Left renal pelvis (tissue), 4 donors: ENCODE measurements at regions not wholly inside any gene's neighbourhood (a gene's known extent, or its start where the extent isn't known, plus 50 kb on each side); places are given as distances from the start of the nearest gene placed in this dataset.

Experiments used
- DNase-seq, 4 donors: peaks; one replicate each; pipeline ENCODE4 v3.0.0-alpha.2; 2013; ENCODE audit warnings: low read depth in 4 of 4, low spot score in 3 of 4

DNA sequence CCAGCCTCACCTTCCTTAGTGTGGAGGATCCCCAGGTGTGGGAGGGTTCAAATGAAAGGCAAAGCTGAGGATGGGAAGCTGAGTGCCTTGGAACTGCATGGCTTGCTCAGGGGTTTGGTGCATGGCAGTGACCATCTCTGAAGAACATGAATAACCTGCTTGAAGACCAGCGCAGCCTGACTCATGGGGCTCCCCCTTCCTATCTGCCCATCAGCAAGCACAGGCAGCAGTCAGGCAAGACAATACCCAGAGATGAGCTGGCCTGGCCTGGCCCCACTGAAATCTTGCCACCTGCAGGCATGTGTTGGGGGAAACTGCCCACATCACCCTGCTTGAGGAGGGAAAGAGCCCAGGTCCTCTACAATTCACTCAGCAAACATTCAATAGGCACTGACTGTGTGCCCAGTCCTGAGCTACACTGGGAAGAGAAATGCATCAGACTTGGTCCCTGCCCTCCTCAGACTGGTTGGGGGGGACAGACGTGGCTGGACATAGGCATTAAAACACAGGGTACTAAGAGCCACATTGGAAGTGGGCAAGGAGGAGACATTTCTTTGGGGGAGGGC is 105.0 kb upstream of the ALDH1B1 start:
- DNase-seq: no peak

GRCh38 chr9:38286766-38287165 is 105.7 kb upstream of the ALDH1B1 start:
- no peak for DNase-seq

- DNase-seq: no peak
Observed at GRCh38 chr9:38286357-38286756, 106.1 kb upstream of the ALDH1B1 start.

DNA sequence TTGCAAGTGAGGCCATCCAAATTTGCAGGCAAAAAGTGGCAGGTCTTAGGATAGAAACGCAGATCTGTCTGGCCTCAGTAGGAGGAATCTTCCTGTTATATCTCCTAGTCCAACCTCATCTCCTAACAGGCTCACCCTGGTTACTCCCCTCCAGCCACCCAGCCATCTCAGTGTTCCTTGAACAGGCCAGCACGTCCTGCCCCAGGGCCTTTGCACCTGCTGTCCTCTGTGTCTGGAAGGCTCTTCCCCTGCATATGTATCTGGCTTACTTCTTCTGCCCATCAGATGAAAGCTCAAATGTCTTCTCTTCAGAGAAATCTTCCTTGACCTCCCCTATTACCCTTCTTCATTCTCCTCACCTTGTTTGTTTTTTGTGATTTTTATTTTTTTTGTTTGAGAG is 107.3 kb upstream of the ALDH1B1 start:
- no peak for DNase-seq

DNA sequence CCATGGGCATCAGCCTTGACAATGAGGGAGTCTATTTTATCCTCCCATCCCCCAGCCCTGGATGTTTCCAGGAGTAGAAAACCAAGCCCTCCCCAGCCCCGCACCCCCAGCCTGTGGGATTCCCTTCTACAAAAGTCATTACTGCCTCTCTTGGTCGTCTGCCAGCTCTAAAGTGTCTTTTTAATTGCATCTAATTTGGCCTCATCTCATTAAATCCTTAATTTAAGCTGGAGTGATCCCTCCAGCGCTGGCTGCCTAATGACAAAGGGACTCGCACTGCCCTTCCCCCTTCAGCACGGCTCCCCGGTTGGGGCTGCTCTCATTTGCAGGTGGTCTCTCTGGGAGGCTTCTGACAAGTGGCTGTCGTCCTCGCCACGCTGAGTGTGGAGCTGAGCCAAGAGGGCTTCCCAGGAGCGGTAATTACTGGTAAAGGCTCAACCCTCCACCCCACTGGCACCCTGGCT is 107.9 kb upstream of the ALDH1B1 start:
- DNase-seq: no peak

DNA sequence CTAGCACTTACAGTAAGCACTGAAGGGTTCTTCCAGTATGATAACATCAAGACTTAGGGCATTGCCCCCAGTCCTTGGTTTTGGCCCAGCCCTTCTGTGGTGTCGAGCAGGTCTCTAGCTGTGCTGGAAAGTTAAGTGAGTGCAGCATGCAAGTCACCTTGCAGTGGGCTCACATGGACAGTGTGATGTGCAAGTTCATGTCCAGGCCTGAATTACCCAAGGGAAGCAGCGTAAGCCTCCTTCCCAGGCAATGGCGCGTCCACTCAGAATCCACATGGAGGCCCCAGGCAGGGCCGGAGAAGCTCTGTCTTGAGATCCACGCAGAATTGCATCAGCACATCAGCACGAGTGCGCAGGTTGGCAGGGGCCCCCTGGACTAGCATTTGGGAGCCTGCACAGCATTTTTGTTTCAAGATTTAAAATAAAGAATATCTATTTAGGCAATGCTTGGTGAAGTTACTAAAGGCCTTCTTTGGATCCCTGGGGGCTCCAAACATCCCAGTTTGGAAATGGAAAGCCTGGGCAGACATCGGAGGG is 108.4 kb upstream of the ALDH1B1 start:
- DNase-seq: no peak

DNA sequence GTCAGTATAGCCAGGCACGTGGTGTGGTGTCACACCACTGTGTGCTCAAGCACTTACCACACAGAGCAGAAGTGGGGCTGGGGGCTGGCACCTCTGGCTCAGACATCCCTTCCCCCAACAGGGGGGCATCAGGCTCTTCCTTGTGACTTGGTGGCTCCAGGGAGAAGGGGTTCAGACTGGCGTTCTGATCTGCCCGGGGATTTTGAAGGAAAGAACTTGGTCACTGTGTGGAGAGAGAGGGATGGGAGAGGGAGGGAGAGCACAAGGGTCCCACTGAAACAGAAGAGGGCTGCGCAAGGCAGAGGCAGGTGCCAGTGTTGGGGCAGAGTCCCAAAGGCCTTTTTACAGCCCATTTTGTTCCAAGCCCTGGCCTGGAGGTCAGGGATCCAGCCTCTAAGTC is 109.7 kb upstream of the ALDH1B1 start:
- no peak for DNase-seq

DNA sequence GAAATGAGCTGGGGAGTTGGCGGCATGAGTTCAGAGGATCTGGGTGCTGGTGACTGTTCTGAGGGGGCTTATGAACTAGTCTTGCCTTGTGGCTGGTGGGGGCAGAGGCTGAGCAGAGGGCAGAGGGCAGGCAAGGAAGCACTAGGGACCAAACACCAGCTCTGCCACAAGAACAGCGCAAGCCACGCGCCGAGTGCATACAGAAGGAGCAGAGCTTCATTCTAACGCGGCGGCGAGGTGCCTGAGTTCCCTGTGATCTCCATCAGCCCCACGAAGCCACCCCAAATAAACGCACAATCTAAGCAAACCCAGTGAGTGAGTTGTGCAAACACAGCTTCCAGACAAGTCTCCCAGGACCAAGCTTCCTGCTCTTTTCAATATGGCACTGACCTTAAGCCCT is 110.6 kb upstream of the ALDH1B1 start:
- no peak for DNase-seq

DNA sequence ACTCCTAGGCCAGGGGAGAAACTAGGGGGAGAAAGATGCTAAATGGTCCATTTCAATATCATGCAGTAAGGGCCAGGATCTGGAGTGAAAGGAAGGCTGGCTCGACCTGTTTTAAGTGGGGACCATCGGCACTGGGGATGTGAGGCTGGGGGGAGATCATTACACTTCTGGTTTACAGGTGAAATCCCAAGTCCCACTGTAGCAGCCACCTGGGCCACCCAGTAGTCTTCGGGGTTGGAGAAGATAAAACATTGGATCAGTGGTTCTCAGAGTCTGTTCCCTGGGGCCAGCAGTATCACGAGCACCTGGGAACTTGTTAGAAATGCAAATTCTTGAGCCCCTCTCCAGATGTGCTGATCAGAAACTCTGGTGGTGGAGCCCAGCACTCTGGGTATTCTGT is 111.3 kb upstream of the ALDH1B1 start:
- DNase-seq: no peak

DNA sequence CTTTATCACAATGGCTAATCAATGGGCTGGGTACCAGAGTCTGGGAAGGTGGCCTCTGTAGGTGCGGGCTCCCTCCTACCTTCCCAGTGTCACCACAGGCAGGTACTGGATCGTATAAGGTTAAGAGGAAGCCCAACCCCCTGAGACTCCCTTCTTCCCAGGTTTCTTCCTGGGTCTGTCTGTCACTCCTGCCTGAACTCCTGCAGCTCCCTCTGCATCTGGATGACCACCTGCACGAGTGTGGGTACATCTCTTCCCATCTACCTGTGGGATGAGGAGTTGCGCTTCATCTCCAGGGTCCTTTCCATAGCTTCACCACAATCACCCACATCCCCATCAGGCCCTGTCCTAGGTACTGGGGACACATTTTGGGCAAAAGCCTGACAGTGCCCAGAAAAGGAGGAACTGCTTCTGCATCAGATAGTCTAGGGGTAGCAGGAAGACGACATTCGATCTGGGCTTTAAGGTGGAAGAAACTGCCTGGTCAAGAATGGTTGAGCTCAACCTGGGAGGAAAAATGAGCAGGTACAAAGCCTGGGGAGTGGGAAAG is 112.2 kb upstream of the ALDH1B1 start:
- DNase-seq: no peak

DNA sequence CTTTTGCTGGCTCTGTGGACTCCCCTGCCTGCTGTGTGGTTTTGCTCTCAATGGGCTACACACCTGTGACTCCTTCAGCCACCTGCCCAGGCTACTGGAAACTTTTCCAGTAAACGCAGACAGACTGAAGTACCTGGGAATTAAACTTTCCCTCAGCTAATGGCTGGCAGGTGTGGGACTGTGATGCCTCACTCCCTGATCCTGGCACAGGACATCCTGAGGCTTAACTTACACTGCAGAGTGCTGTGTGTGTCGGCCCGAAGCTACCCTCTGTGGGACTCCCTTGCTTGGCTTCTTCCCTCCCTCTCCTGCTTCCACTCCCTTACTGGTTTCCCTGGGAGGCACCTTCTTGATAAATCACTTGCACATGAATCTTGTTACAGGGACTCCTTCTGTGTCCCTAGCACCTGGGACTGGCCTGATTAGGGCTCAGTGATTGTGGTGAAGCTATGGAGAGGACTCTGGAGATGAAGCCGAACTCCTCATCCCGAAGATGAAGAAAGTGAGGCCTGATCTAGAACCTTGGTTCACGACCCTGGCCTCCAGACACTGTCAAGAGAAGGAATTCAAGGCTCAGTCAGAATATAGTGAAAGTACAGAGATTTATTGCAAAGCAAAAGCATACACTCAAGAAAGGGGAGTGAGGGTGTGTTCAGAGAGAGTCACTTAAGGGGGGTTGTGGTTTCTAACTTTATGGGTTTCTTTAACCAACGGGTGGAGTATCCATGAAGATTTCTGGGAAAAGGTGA is 113.4 kb upstream of the ALDH1B1 start:
- DNase-seq: no peak

DNA sequence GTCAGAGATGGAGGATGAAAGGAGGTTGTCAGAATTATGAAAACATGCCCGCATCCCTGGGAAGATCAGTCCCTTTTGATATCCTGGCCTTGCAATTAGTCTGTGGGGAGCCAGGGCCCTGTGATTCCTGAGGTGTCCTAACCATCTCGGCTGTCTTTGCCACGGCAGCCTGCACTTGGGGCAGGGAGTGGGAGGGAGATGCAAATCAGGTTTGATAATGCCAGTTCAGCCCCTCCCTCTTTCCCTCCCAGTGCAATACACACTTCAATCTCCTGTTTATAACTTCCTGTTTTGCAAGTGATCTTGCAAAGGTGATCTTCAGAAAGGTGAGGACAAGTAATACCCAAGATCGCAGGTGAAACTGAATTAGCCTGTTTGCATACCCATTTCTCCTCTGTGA is 114.0 kb upstream of the ALDH1B1 start:
- DNase-seq: no peak

DNA sequence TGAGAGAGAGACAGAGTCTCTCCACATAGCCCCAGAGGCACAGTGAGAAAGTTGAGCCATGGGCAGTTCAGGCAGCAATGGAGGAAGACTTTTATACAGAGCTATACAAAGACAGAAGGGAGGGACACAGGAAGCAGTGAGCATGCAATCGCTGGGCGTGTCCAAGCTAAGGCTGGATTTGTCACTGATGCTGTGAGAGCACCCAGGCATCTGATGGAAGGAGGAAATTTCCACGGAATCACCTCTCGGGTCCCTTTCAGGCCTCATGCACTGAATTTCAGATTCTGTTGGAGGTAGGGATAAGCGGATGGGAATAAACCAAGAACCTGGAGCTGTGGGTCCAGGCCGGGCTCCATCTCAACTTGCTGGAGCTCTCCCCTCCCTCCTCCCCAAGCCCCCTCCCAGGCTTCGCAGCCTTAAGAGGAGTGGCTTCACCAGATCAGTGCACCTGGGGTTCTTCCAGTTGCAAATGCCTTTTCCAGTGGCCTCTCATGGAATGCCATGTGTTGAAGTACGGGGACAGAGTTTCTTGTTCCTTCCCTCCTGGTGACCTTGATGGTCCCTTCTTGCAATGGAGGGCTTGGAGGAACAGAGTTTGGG is 114.8 kb upstream of the ALDH1B1 start:
- no peak for DNase-seq

DNA sequence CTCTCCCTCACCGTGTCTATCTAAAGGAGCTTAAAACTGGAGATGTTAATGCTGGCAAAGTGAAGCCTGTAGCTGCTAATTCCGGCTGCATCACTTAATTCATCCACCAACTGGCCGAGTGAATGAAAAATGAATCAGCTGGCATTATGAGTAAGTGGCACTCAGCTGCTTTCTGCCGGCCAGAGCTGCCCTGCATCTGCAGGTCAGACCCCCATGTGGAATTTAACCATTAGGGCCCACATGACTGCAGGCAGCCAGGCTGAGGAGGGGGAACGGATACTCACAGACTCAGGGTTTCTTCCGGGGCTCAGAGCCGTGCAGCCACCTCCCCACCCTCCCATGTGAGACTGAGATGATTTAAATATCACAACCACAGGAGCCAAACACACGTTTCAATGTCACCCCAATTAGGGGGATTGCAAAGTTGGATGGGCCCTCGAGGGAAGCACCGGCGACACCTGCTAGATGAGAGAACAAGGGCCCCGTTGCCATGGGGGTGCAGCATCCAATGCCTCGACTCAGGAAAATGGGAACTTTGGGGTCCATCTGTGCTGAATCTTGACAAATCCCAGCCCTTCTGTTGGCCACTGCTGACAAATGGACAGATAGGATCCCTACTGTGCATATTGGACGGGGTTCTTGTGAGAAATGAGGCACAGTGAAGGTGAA is 115.6 kb upstream of the ALDH1B1 start:
- DNase-seq: no peak

DNA sequence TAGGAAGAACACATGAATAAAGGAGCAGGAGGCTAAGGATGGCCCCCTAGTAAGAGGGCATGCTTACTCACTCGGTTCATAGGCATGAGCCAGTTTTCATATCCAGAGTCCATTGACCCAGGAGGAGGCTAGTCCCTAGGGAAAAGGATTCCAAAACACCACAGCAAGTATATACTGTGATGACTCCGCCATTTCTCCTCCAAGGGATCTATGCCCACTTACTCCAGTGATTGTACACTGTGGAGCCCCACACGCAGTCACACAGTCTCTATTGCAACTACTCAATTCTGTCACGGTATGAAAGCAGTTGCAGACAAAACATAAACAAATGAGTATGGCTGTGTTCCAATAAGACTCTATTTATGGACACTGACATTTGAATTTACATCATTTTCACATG is 117.7 kb upstream of the ALDH1B1 start:
- DNase-seq: no peak

- DNase-seq: no peak
Observed at GRCh38 chr9:38272710-38273109, 119.8 kb upstream of the ALDH1B1 start.

- DNase-seq: no peak
Observed at GRCh38 chr9:38271666-38272241, 120.7 kb upstream of the ALDH1B1 start.

DNA sequence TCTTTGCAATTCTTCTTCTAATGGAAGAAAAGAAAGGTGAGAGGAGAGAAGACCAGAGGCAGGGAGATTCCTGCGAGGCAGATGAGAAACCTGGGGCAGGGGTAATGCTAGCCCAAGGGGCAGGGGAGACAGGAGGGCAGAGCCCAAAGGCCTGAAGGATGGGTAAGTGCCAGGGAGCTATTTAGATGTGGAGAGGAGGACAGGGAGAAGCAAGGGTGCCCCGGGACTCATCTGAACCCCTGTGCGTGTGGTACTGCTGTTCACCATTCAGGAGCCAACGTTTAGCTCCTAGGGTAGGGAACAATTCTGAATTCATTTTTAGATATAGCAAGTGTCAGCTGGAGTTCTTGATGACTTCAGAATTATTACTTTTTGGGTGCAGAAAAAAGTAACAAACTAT is 122.7 kb upstream of the ALDH1B1 start:
- no peak for DNase-seq

- no peak for DNase-seq
Observed at GRCh38 chr9:38263532-38263931, 129.0 kb upstream of the ALDH1B1 start.

- no peak for DNase-seq
Observed at GRCh38 chr9:38259519-38260218, 132.8 kb upstream of the ALDH1B1 start.
